NCI-H526 treated with DMSO at 0.1 percent for 48 hours (cell line): ENCODE measurements at regions not wholly inside any gene's neighbourhood (a gene's known extent, or its start where the extent isn't known, plus 50 kb on each side); places are given as distances from the start of the nearest gene placed in this dataset.
"Not testable (repeated sequence)": the region's sequence is repeated elsewhere in the genome, so short reads cannot be mapped to it uniquely, and the experiment has no call there.

ENCODE experiments used
- DNase-seq: peaks from one replicate; lab custom pipeline; 2025; lab: John Stamatoyannopoulos, UW

GRCh38 chr6:103570431-103570830 lies 1289.3 kb downstream of the HACE1 start:
- DNase-seq = peak; percentile 37

DNA sequence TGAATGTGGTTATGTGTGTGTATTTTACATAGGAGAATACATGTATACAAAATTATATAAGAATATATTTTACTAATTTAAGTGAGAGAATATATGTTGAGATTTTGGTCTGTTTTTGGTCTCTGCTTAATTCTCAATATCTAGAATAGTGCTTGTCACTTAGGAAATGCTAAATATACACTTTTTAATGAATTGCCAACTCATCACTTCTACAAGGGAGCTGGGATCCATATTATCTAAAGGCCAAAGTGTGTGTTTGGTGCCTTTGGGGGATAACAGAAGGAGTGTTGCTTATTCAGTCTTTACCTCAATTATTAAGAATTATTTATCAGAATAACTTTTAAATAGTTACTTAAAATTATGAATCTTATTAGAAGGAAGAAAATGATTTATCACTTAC lies 1304.8 kb downstream of the HACE1 start:
- no peak for DNase-seq

DNA sequence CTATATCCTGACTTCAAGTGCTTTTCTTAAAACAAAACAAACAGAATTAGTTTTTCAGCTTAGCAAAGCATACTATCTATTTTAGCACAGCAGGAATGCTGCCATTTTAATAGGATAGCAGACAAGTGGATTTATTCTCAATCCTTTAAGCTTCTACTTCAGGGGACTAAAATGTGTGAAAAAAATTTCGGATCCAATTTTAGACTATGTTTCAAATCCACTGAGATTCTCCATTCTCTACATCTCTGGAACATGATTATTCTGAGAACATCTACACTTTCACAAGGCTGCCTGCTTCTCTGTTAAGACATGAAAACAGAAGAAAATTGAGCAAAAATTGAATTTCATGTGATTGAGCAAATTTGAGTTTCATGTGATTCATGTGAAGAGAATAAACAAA lies 1321.3 kb downstream of the HACE1 start:
- no peak for DNase-seq

DNA sequence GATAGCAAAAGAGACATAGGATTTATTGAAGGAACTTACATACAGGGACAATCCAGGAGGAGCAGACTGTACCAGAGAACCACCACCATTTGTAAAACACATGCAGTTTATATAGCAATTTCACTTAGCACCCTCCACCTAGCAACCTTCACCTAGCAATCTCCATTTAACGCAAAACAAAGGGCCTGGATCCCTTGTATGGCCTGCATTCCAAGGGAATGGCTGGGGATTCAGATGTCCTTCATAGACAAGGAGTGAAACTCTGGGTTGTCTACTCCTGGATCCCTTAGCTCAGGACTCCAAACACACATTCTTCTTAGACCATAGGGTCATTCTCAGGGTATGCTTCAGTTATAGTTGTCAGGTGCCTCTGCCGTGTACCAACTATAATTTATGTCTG lies 1324.9 kb downstream of the HACE1 start:
- no peak for DNase-seq

- DNase-seq = no peak
These were observed 1325.6 kb downstream of the HACE1 start for GRCh38 chr6:103534095-103534494.

DNA sequence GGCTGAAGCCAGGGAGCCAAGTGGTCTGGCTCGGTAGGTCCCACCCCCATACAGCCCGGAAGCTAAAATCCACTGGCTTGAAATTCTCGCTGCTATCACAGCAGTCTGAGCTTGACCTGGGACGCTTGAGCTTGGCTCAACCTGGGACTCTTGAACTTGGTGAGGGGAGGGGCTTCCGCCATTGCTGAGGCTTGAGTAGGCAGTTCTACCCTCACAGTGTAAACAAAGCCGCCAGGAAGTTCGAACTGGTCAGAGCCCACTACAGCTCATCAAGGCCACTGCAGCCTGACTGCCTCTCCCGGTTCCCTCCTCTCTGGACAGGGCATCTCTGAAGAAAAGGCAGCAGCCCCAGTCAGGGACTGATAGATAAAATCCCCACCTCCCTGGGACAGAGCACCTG lies 1337.7 kb downstream of the HACE1 start:
- no peak for DNase-seq

DNA sequence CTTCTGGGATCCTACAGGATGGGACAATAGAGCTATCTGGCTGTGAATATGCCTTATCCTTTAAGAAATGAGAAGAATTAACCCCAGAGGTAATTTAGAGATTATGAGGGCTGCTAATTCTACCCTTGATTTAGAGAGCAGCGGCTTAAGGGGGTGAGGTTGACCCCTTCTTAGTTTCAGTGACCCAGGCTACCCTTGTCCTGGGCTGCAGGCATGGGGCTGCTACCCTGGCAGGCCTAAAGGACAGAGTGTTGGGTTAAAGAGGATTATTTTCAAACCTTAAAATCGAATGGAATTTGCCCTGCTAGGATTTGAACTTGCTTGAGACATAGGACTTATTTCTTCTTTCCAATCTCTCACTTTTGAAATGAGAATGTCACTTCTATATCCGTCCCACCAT lies 1343.4 kb downstream of the HACE1 start:
- no peak for DNase-seq

DNA sequence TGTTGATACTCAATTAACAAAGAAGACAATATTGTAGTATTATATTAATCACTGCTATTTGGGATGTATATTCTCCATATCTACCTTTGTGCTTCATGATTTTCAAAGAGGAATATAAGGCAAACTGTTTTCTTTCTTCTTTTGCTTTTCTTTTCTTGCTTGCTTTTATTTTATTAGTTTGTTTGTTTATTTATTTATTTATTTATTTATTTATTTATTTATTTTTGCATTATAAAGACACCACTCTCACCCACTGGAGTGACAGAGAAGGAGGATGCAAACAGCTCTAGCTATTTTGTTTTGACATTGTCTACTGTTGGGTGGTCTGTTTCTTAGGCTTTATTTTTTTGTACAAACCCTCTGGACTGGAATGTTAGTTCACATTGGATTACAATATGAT lies 1352.7 kb downstream of the HACE1 start:
- no peak for DNase-seq

DNA sequence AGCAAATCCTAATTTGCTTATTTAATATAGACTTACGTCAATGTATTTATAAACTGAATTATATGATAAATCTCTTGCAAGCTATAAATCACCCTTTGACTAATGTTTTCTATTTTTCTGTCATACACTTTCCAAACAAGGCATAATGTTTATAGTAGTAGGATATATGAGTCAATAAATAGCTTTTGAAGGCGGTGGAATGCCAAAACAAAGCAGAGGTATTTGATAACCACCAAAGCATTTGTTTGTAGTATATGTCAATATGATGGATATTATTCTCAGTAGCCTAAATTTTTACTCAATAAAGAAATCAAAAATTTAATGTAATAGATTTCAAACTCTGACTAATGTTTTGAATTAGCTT lies 1354.6 kb downstream of the HACE1 start:
- no peak for DNase-seq

DNA sequence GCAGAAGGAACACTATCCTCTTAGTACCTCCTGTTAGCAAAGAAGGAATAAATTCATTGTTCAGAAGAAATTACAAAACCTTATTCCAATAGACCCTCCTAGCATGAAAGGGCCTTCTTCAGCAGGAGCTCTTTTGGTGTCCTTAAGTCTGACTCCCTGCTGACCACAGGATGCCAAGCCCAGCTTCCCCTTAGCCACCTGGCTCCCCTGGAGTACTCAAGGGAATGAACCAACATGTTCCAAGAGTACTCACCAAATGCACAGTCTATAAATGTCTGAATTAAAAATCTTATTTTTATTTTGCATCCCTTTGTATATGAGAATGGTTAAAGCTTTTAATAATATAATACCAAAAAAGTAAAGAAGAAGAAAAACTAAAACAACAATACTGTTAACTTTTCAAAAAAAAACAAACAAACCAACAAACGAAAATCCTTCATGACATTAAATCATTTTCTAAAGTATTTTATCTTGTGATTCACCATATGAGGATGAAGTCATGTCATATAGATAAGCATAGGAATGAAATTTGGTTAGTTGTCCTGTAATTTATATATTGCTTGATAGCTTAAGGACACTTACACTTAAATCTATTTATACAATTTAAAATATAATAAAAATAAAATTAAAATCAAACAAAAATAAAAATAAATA lies 1355.1 kb downstream of the HACE1 start:
- DNase-seq = no peak

GRCh38 chr6:103496588-103496987 lies 1363.1 kb downstream of the HACE1 start:
- not testable (repeated sequence) for DNase-seq

GRCh38 chr6:103456652-103457051 lies 1403.1 kb downstream of the HACE1 start:
- no peak for DNase-seq

DNA sequence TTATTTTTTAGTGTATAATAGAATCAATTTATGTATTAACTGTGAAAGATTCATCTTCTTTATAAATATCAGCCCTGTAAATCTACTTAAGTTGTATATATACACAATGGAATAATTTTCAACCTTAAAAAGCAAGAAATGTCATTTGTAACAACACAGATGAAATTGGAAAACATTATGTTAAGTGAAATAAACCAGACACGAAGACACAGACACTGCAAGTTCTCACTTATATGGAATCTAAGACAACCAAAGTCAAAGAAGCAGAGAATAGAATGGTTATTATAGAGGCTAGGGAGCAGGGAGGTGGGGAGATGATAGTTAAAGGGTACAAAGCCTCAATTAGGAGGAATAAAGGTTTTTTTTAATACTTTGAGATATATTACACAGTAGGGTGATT lies 1404.4 kb downstream of the HACE1 start:
- no peak for DNase-seq

GRCh38 chr6:103409475-103409874 lies 1450.2 kb downstream of the HACE1 start:
- no peak for DNase-seq

DNA sequence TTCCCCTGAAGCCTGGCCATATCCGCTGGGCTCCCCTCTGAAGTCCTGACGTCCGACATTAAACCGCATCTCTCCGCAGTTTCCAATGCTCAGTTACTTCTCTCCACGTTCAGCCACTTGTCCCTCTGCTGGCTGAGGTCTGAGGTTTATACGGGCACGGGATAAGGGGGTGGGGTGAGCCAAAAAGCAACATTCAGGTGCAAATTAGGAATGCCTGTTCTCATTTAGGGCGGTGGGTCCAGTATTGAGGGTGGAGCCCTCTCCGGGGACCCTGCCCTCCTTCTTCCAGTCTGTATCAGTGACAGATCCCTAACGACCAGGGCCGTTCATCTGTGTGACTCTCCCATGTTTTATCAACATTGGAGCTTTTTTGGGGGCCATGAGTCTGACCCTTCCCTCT lies 1454.4 kb downstream of the HACE1 start:
- DNase-seq = no peak

DNA sequence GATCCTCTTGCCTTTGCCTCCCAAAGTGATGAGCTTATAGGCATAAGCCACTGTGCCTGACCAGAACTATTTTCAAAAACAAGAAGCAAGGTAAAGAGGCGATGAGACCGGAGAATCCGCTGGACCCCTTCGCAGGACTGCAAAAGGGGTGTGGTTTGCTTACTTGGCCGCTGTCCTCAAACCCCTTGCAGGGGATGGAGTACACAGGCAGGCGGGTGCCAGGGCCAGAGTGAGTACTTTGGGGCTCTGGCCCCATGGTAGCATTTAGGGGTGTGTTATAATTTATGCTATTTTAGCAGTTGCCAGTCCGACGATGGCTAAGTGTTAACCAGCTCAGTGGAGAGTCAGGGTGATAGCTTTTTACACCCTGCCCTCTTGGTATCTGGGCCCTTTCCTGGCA lies 1454.9 kb downstream of the HACE1 start:
- no peak for DNase-seq

GRCh38 chr6:103396768-103397167 lies 1463.0 kb downstream of the HACE1 start:
- DNase-seq = no peak

- DNase-seq = no peak
These were observed 1480.4 kb downstream of the HACE1 start for GRCh38 chr6:103379272-103379671.

GRCh38 chr6:103367212-103367611 lies 1492.5 kb downstream of the HACE1 start:
- DNase-seq = no peak

GRCh38 chr6:103356531-103356930 lies 1503.2 kb downstream of the HACE1 start:
- no peak for DNase-seq

GRCh38 chr6:103344554-103345163 lies 1515.1 kb downstream of the HACE1 start:
- DNase-seq = no peak

DNA sequence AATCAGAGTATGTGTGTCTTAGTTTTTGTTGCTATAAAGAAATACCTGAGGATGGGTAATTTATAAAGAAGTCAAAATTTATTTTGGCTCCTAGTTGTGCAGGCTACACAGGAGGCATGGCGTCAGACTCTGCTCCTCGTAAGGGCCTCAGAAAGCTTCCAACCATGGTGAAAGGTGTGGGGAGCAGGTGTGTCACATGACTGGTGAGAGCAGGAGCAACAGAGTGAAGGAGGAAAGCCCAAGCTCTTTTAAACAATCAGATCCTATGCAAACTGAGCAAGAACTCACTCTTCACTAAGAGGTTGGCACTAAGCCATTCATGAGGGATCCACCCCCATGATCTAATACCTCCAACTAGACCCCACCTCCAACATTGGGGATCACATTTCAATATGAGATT lies 1524.3 kb downstream of the HACE1 start:
- DNase-seq = no peak

DNA sequence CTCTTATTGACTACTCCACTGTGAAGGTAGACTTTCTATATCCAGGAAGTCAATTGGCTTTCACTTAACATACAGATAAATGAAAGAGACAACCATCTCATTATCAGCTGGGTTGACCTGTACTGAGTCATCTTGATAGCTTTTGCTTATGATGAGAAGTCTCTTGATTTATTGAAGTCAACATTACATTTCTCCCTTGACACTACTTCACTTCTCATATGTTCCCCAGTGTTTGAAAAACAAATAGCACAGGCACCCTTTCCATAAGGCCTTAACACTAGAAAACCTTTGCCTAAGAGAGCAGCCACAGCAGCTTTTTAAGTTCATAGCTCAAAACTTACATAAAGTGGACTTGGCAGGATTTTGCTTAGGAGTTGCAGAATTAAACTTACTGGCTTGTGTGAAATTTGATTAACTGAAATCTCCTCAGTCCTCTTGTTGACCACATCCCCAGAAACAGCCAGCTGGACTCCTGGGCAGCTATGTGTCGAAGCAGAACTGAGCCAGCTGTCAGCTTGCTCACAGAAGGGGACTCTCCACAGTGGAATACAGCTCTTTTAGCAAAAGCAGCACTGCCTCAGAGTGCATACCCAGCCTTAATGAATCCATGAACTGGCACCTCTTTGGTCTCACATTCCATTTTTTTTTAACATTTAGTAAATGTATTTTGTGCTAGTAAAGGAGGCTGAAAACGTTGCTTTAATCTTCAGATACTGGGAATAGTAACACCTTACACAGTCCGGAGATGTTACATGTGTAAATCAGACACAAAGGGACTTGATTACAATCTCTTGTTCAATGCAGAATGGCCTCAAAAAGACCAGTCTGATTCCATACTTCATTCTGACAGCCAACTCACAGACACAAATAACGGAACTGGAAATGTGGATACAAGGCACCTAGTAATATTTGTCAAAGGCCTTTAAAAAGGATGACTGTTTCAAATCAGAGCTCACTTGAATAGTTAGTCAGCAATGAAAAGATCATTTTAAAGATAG lies 1532.7 kb downstream of the HACE1 start:
- no peak for DNase-seq
